ENCODE measurements at regions not wholly inside any gene's neighbourhood (a gene's known extent, or its start where the extent isn't known, plus 50 kb on each side); places are given as distances from the start of the nearest gene placed in this dataset.
"Not testable (repeated sequence)": the region's sequence is repeated elsewhere in the genome, so short reads cannot be mapped to it uniquely, and the experiment has no call there.

GRCh38 chr15:22137572-22137971 is 57.2 kb downstream of the OR4M2 start:
- TF ChIP-seq CTCF (conservative IDR thresholded peaks at IDR 0.05; ENCODE audit: low read length); EZH2phosphoT487 (IDR thresholded peaks at IDR 0.05; ENCODE audit: borderline replicate concordance, low read depth, low read length): not testable (repeated sequence)

Measured in OCI-LY7 (cell line).